ENCODE measurements at regions not wholly inside any gene's neighbourhood (a gene's known extent, or its start where the extent isn't known, plus 50 kb on each side); places are given as distances from the start of the nearest gene placed in this dataset.

DNA sequence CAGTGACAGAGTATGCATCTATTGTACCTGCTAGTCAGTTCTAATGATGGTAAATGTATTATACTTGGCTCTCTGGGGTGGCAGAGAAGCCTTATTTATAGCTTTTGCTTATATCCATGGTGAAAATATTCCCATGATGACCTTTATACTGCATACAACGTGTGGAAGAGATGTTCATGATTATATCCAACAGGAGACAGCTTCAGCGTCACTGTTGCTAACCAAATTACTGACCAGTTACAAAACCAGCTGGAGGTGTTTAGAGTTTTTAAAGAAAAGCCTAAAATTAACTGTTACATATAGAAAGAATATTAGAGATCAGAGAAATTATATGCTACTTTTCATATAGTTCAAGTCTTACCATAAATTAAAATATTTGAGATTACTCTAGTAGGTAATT is 280.8 kb downstream of the ETV1 start:
- Histone ChIP-seq H3K4me3 (ENCODE audit: low read length in 2 of 2) (no peak overlapping the region), H3K27ac (ENCODE audit: low read depth in 1 of 2, low read length in 2 of 2) (no peak overlapping the region), H3K27me3 (ENCODE audit: control insufficient read depth in 1 of 2, insufficient read depth in 2 of 2, low read length in 1 of 2) (no peaks in the 10 kb centered on the region), H3K9me3 (ENCODE audit: control insufficient read depth, low read length) (no peaks in the 10 kb centered on the region), H3K36me3 (ENCODE audit: control insufficient read depth in 1 of 2, insufficient read depth in 2 of 2, low read length in 1 of 2) (no peaks in the 10 kb centered on the region), H3K4me1 (ENCODE audit: control insufficient read depth in 1 of 2, insufficient read depth in 2 of 2, low read length in 2 of 2) (no peaks in the 10 kb centered on the region)
- DNase-seq (no peak), ATAC-seq (ENCODE audit: low FRiP score) (no peak)
- intact Hi-C loops (cut with DNase I): no loop called here
- 70% methylated on average over 2 of the region's 2 CpGs for WGBS, 2 donors

GRCh38 chr7:13713092-13713491 is 276.4 kb downstream of the ETV1 start:
- no peaks in the 10 kb centered on the region for H3K27me3 ChIP-seq (ENCODE audit: control insufficient read depth in 1 of 2, insufficient read depth in 2 of 2, low read length in 1 of 2)
- no peak overlapping the region for H3K4me3 ChIP-seq (ENCODE audit: low read length in 2 of 2)
- intact Hi-C loops (cut with DNase I): no loop called here
- no peaks in the 10 kb centered on the region for H3K9me3 ChIP-seq (ENCODE audit: control insufficient read depth, low read length)
- no peak for DNase-seq
- no peak for ATAC-seq (ENCODE audit: low FRiP score)
- no peaks in the 10 kb centered on the region for H3K4me1 ChIP-seq (ENCODE audit: control insufficient read depth in 1 of 2, insufficient read depth in 2 of 2, low read length in 2 of 2)
- H3K27ac ChIP-seq (ENCODE audit: low read depth in 1 of 2, low read length in 2 of 2): no peak overlapping the region
- no peaks in the 10 kb centered on the region for H3K36me3 ChIP-seq (ENCODE audit: control insufficient read depth in 1 of 2, insufficient read depth in 2 of 2, low read length in 1 of 2)

GRCh38 chr7:13715534-13715933 is 273.9 kb downstream of the ETV1 start:
- intact Hi-C loops (cut with DNase I): no loop called here
- WGBS, 2 donors: 69 to 71% methylated on average over 1 of the region's 1 CpG

DNA sequence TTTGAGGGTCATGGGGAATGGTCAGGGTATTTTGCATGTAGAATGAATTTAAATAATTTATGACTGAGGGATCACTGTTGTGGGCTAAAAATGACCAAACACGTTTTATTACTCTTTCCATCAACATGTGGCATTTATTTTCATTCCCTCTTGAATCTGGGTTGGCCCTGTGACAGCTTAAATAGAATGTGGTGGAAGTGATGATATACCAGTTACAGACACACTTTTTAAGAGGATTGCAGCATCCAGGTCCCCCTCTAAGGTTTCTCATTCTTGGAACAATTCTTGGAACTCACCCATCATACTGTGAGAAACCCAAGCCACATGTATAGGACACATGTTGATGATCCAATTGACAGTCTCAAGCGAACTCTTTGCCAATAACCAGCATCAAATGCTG is 272.4 kb downstream of the ETV1 start:
- 49 to 53% methylated on average over 2 of the region's 2 CpGs for WGBS, 2 donors
- DNase-seq: no peak

More at GRCh38 chr7:13715534-13715933, 273.9 kb downstream of the ETV1 start:
- ATAC-seq (ENCODE audit: low FRiP score): no peak
- no peak for DNase-seq
- H3K27me3 ChIP-seq (ENCODE audit: control insufficient read depth in 1 of 2, insufficient read depth in 2 of 2, low read length in 1 of 2): no peaks in the 10 kb centered on the region
- no peaks in the 10 kb centered on the region for H3K36me3 ChIP-seq (ENCODE audit: control insufficient read depth in 1 of 2, insufficient read depth in 2 of 2, low read length in 1 of 2)
- no peaks in the 10 kb centered on the region for H3K9me3 ChIP-seq (ENCODE audit: control insufficient read depth, low read length)
- H3K27ac ChIP-seq (ENCODE audit: low read depth in 1 of 2, low read length in 2 of 2): no peak overlapping the region
- no peak overlapping the region for H3K4me3 ChIP-seq (ENCODE audit: low read length in 2 of 2)
- no peaks in the 10 kb centered on the region for H3K4me1 ChIP-seq (ENCODE audit: control insufficient read depth in 1 of 2, insufficient read depth in 2 of 2, low read length in 2 of 2)

GRCh38 chr7:13724191-13724976 is 265.1 kb downstream of the ETV1 start:
- intact Hi-C loops (cut with DNase I): no loop called here
- no peak overlapping the region for H3K4me3 ChIP-seq (ENCODE audit: low read length in 2 of 2)
- no peaks in the 10 kb centered on the region for H3K9me3 ChIP-seq (ENCODE audit: control insufficient read depth, low read length)
- no peak for ATAC-seq (ENCODE audit: low FRiP score)
- H3K27me3 ChIP-seq (ENCODE audit: control insufficient read depth in 1 of 2, insufficient read depth in 2 of 2, low read length in 1 of 2): no peaks in the 10 kb centered on the region
- H3K27ac ChIP-seq (ENCODE audit: low read depth in 1 of 2, low read length in 2 of 2): no peak overlapping the region
- no peaks in the 10 kb centered on the region for H3K4me1 ChIP-seq (ENCODE audit: control insufficient read depth in 1 of 2, insufficient read depth in 2 of 2, low read length in 2 of 2)
- DNase-seq: no peak
- WGBS, 2 donors: 61 to 65% methylated on average over 8 of the region's 8 CpGs
- H3K36me3 ChIP-seq (ENCODE audit: control insufficient read depth in 1 of 2, insufficient read depth in 2 of 2, low read length in 1 of 2): no peaks in the 10 kb centered on the region

More for the DNA sequence above, 272.4 kb downstream of the ETV1 start:
- Histone ChIP-seq H3K9me3 (ENCODE audit: control insufficient read depth, low read length) (no peaks in the 10 kb centered on the region), H3K36me3 (ENCODE audit: control insufficient read depth in 1 of 2, insufficient read depth in 2 of 2, low read length in 1 of 2) (no peaks in the 10 kb centered on the region), H3K27ac (ENCODE audit: low read depth in 1 of 2, low read length in 2 of 2) (no peak overlapping the region), H3K4me1 (ENCODE audit: control insufficient read depth in 1 of 2, insufficient read depth in 2 of 2, low read length in 2 of 2) (no peaks in the 10 kb centered on the region), H3K27me3 (ENCODE audit: control insufficient read depth in 1 of 2, insufficient read depth in 2 of 2, low read length in 1 of 2) (no peaks in the 10 kb centered on the region), H3K4me3 (ENCODE audit: low read length in 2 of 2) (no peak overlapping the region)
- ATAC-seq (ENCODE audit: low FRiP score): no peak
- intact Hi-C loops (cut with DNase I): no loop called here

GRCh38 chr7:13724977-13725566 is 264.4 kb downstream of the ETV1 start:
- 69 to 73% methylated on average over 6 of the region's 6 CpGs for WGBS, 2 donors
- Histone ChIP-seq H3K27ac (ENCODE audit: low read depth in 1 of 2, low read length in 2 of 2) (no peak overlapping the region), H3K4me1 (ENCODE audit: control insufficient read depth in 1 of 2, insufficient read depth in 2 of 2, low read length in 2 of 2) (no peaks in the 10 kb centered on the region), H3K4me3 (ENCODE audit: low read length in 2 of 2) (no peak overlapping the region), H3K27me3 (ENCODE audit: control insufficient read depth in 1 of 2, insufficient read depth in 2 of 2, low read length in 1 of 2) (no peaks in the 10 kb centered on the region), H3K9me3 (ENCODE audit: control insufficient read depth, low read length) (no peaks in the 10 kb centered on the region), H3K36me3 (ENCODE audit: control insufficient read depth in 1 of 2, insufficient read depth in 2 of 2, low read length in 1 of 2) (no peaks in the 10 kb centered on the region)
- DNase-seq (no peak), ATAC-seq (ENCODE audit: low FRiP score) (no peak)
- intact Hi-C loops (cut with DNase I): no loop called here

GRCh38 chr7:13725591-13725990 is 263.9 kb downstream of the ETV1 start:
- no peaks in the 10 kb centered on the region for H3K36me3 ChIP-seq (ENCODE audit: control insufficient read depth in 1 of 2, insufficient read depth in 2 of 2, low read length in 1 of 2)
- H3K4me1 ChIP-seq (ENCODE audit: control insufficient read depth in 1 of 2, insufficient read depth in 2 of 2, low read length in 2 of 2): no peaks in the 10 kb centered on the region
- no peak for ATAC-seq (ENCODE audit: low FRiP score)
- H3K27me3 ChIP-seq (ENCODE audit: control insufficient read depth in 1 of 2, insufficient read depth in 2 of 2, low read length in 1 of 2): no peaks in the 10 kb centered on the region
- H3K27ac ChIP-seq (ENCODE audit: low read depth in 1 of 2, low read length in 2 of 2): no peak overlapping the region
- no peak overlapping the region for H3K4me3 ChIP-seq (ENCODE audit: low read length in 2 of 2)
- intact Hi-C loops (cut with DNase I): no loop called here
- no peak for DNase-seq
- WGBS, 2 donors: 69 to 86% methylated on average over 2 of the region's 2 CpGs
- no peaks in the 10 kb centered on the region for H3K9me3 ChIP-seq (ENCODE audit: control insufficient read depth, low read length)

GRCh38 chr7:13727279-13727678 is 262.2 kb downstream of the ETV1 start:
- Histone ChIP-seq H3K4me1 (ENCODE audit: control insufficient read depth in 1 of 2, insufficient read depth in 2 of 2, low read length in 2 of 2) (no peaks in the 10 kb centered on the region), H3K27ac (ENCODE audit: low read depth in 1 of 2, low read length in 2 of 2) (no peak overlapping the region), H3K27me3 (ENCODE audit: control insufficient read depth in 1 of 2, insufficient read depth in 2 of 2, low read length in 1 of 2) (no peaks in the 10 kb centered on the region), H3K4me3 (ENCODE audit: low read length in 2 of 2) (no peak overlapping the region), H3K9me3 (ENCODE audit: control insufficient read depth, low read length) (no peaks in the 10 kb centered on the region), H3K36me3 (ENCODE audit: control insufficient read depth in 1 of 2, insufficient read depth in 2 of 2, low read length in 1 of 2) (no peaks in the 10 kb centered on the region)
- intact Hi-C loops (cut with DNase I): no loop called here
- WGBS, 2 donors: 44 to 64% methylated on average over 2 of the region's 2 CpGs
- ATAC-seq (ENCODE audit: low FRiP score) (no peak), DNase-seq (peak in 1 of 2 donors; percentile 35)

- Histone ChIP-seq H3K4me1 (ENCODE audit: control insufficient read depth in 1 of 2, insufficient read depth in 2 of 2, low read length in 2 of 2) (no peaks in the 10 kb centered on the region), H3K27me3 (ENCODE audit: control insufficient read depth in 1 of 2, insufficient read depth in 2 of 2, low read length in 1 of 2) (no peaks in the 10 kb centered on the region), H3K4me3 (ENCODE audit: low read length in 2 of 2) (no peak overlapping the region), H3K27ac (ENCODE audit: low read depth in 1 of 2, low read length in 2 of 2) (no peak overlapping the region), H3K36me3 (ENCODE audit: control insufficient read depth in 1 of 2, insufficient read depth in 2 of 2, low read length in 1 of 2) (no peaks in the 10 kb centered on the region), H3K9me3 (ENCODE audit: control insufficient read depth, low read length) (no peaks in the 10 kb centered on the region)
- ATAC-seq (ENCODE audit: low FRiP score) (no peak), DNase-seq (no peak)
- WGBS, 2 donors: 65 to 67% methylated on average over 2 of the region's 2 CpGs
- intact Hi-C loops (cut with DNase I): no loop called here
Observed at GRCh38 chr7:13727751-13728150, 261.7 kb downstream of the ETV1 start.
